ENCODE measurements at regions not wholly inside any gene's neighbourhood (a gene's known extent, or its start where the extent isn't known, plus 50 kb on each side); places are given as distances from the start of the nearest gene placed in this dataset.
"Not testable (repeated sequence)": the region's sequence is repeated elsewhere in the genome, so short reads cannot be mapped to it uniquely, and the experiment has no call there.

- no peak for DNase-seq
These were observed 553.8 kb upstream of the C9orf72 start for GRCh38 chr9:28127101-28127500.

GRCh38 chr9:28134446-28134976 lies 561.2 kb upstream of the C9orf72 start:
- DNase-seq, result no peak

GRCh38 chr9:28135549-28135948 lies 562.3 kb upstream of the C9orf72 start:
- DNase-seq, result no peak

GRCh38 chr9:28136113-28136512 lies 562.8 kb upstream of the C9orf72 start:
- no peak for DNase-seq

GRCh38 chr9:28147430-28147829 lies 574.1 kb upstream of the C9orf72 start:
- DNase-seq, result not testable (repeated sequence)

- DNase-seq, result not testable (repeated sequence)
These were observed 574.8 kb upstream of the C9orf72 start for GRCh38 chr9:28147923-28148597.

- not testable (repeated sequence) for DNase-seq
These were observed 576.2 kb upstream of the C9orf72 start for GRCh38 chr9:28149361-28150050.

GRCh38 chr9:28155067-28155466 lies 581.8 kb upstream of the C9orf72 start:
- DNase-seq, result peak in 1 of 2 experiments; percentile 51

- no peak for DNase-seq
These were observed 582.4 kb upstream of the C9orf72 start for GRCh38 chr9:28155671-28156070.

GRCh38 chr9:28158451-28158850 lies 585.2 kb upstream of the C9orf72 start:
- no peak for DNase-seq

- peak; percentile 54 to 57 for DNase-seq
These were observed 590.3 kb upstream of the C9orf72 start for GRCh38 chr9:28163619-28164018.

GRCh38 chr9:28166179-28166578 lies 592.9 kb upstream of the C9orf72 start:
- DNase-seq, result no peak

- DNase-seq, result no peak
These were observed 603.9 kb upstream of the C9orf72 start for GRCh38 chr9:28177142-28177541.

- no peak for DNase-seq
These were observed 604.6 kb upstream of the C9orf72 start for GRCh38 chr9:28177925-28178324.

- no peak for DNase-seq
These were observed 606.6 kb upstream of the C9orf72 start for GRCh38 chr9:28179893-28180292.

- no peak for DNase-seq
These were observed 617.7 kb upstream of the C9orf72 start for GRCh38 chr9:28190981-28191380.

GRCh38 chr9:28197653-28198052 lies 624.4 kb upstream of the C9orf72 start:
- DNase-seq, result no peak

- no peak for DNase-seq
These were observed 629.8 kb upstream of the C9orf72 start for GRCh38 chr9:28203036-28203435.

- no peak for DNase-seq
These were observed 633.0 kb upstream of the C9orf72 start for GRCh38 chr9:28206280-28206679.

GRCh38 chr9:28207657-28208056 lies 634.4 kb upstream of the C9orf72 start:
- DNase-seq, result peak; percentile 60 to 67

- DNase-seq, result no peak
These were observed 635.8 kb upstream of the C9orf72 start for GRCh38 chr9:28209130-28209529.

GRCh38 chr9:28212979-28213378 lies 639.7 kb upstream of the C9orf72 start:
- DNase-seq, result peak; percentile 46 to 80

- peak in 1 of 2 experiments; percentile 9 for DNase-seq
These were observed 642.4 kb upstream of the C9orf72 start for GRCh38 chr9:28215536-28216299.

- no peak for DNase-seq
These were observed 659.4 kb upstream of the C9orf72 start for GRCh38 chr9:28232686-28233085.
